SK-N-MC (cell line): ENCODE measurements at regions not wholly inside any gene's neighbourhood (a gene's known extent, or its start where the extent isn't known, plus 50 kb on each side); places are given as distances from the start of the nearest gene placed in this dataset.

Source experiments
- EZH2 ChIP-seq: fragments of 200-600 bp; sonication (generic); IDR thresholded peaks from one replicate; pipeline ENCODE4 v1.6.1; 2017; ENCODE audit warnings: antibody characterized with exemption
- POLR2AphosphoS5 ChIP-seq: IDR thresholded peaks from 2 replicates; pipeline ENCODE4 v1.6.1; 2012; ENCODE audit warnings: mild to moderate bottlenecking, low read depth, low read length, borderline replicate concordance

GRCh38 chr4:52369649-52370048, 289.5 kb downstream of the USP46 start:
- TF ChIP-seq POLR2AphosphoS5 (no peak), EZH2 (no peak)
